ENCODE measurements at regions not wholly inside any gene's neighbourhood (a gene's known extent, or its start where the extent isn't known, plus 50 kb on each side); places are given as distances from the start of the nearest gene placed in this dataset.
"Not testable (repeated sequence)": the region's sequence is repeated elsewhere in the genome, so short reads cannot be mapped to it uniquely, and the experiment has no call there.

DNA sequence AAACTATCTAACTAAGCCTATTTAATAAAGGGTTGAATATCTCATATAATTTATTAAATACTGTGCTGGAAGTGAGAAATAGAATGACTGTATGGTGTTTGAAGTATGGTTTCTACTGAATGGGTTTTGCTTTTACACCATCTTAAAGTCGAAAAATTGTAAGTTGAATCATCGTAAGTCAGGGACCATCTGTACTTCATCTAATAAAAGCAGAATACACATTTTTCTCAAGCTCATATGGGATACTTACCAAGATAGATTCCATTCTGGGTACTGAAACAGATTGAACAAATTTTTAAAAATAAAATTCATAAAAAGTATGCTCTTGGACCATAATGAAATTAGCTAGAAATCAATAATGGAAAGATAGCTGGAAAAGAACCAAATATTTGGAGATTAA lies 285.4 kb downstream of the CXCL12 start:
- DNase-seq (ENCODE audit: low spot score), result no peak

GRCh38 chr10:44096217-44096616 lies 288.7 kb downstream of the CXCL12 start:
- DNase-seq (ENCODE audit: low spot score), result not testable (repeated sequence)

DNA sequence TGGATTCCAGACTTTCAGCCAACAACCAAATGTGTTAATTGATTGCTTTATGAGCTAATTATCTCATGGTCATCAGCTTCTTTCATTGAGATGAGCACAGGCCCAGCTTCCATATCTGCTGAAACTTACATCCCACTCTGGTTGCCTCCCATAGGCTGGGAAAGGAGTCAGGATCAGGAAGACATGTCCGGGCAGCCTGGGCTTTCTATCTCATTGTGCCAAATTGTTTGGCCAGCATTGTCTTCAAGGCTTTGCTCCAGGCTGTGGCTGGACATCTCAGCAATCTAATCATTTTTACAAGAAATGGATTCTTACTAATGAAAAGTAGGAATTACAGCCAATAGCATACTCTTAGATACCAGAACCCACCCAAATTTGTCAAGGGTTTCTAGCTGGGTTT lies 295.2 kb downstream of the CXCL12 start:
- no peak for DNase-seq (ENCODE audit: low spot score)

DNA sequence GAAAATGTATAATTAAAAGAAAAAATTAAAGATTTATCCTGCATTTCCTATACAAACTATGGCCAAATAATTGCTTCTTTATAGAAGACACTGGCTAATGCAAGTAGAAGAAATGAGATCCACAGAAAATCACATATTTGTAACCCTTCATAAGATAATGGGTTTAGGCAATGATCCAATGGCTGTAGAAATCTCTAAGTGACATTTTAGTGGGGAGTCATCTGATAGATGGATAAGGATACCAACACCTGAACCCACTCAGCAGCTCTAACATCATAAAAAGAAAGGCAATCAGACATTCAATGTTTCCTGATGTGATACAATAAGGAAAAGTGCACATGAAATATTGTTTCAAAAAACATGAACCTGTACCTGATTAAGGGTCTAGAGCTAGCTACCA lies 297.5 kb downstream of the CXCL12 start:
- DNase-seq (ENCODE audit: low spot score), result no peak

- DNase-seq (ENCODE audit: low spot score), result no peak
Measured at GRCh38 chr10:44083719-44084400, 301.0 kb downstream of the CXCL12 start.

DNA sequence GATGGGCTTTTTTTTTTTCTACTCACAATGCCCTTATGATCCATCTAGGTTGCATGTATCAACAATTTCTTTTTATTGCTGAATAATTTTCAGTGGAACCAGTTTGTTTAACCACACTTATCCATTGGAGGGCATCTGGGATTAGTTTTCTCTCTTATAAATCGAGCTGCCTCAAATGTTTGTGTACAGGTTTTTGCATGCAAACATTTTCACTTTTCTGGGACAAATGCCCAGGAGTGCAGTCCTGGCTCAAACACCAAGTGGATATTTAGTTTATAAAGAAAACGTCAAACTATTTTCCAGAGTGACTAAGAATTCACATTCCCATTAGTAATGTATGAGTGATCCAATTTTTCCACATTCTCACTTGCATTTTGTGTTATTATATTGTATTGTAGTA lies 313.4 kb downstream of the CXCL12 start:
- DNase-seq (ENCODE audit: low spot score), result no peak

GRCh38 chr10:44070282-44070681 lies 314.6 kb downstream of the CXCL12 start:
- no peak for DNase-seq (ENCODE audit: low spot score)

GRCh38 chr10:44069573-44069972 lies 315.3 kb downstream of the CXCL12 start:
- DNase-seq (ENCODE audit: low spot score), result no peak

DNA sequence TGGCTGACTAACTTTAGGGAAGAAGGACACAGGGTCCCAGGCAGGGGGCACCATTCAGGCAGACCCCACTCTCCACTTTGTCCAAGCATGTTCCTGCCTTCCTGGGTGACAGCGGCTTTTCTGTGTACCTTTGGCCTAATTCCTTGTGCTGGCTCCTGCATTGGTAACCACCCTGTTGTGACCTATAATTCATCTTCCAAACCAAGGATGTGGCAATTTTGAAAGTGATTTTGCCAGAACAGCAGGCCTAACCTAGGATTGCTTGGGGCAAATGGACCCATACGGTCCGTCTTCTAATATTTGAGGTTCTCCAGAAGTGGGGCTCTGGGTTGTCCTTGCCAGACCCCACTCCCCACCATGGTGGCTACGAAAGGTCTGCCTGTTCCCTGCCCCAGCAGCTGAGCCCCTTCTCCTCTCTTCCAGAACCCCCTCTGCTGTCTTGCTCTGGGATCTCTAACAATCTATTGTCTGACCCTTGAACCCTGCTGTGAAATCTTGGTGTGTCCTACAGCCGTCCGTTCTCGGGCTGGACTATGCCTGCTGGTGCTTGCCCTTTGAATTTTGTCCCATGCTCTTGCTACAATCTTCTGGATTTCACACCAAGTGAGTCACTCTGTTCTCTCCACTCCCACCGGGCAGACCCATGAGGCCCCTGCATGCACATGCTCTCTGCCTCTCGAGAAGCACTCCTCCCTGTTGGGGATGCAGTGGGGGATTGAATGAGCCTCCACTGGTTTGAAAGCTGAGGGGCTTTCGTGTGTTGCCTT lies 316.0 kb downstream of the CXCL12 start:
- no peak for DNase-seq (ENCODE audit: low spot score)

DNA sequence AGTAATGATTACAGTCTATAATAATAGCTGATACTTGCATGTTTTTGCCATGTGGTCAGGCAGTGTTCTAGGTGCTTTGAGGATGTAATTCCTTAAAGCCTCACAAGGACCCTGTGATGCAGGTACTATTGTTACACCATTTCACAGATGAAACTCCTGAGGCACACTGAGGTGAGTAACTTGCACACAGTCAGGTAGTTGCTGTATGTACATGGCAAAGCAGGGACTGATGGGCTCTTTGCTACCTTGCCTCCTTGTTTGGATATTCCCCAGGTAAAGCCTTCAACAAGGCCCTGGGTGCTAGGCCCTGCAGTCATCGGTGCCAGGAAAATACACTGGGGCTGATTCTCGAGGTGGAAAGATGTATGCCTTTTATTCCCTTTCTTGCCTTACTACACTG lies 317.5 kb downstream of the CXCL12 start:
- no peak for DNase-seq (ENCODE audit: low spot score)

DNA sequence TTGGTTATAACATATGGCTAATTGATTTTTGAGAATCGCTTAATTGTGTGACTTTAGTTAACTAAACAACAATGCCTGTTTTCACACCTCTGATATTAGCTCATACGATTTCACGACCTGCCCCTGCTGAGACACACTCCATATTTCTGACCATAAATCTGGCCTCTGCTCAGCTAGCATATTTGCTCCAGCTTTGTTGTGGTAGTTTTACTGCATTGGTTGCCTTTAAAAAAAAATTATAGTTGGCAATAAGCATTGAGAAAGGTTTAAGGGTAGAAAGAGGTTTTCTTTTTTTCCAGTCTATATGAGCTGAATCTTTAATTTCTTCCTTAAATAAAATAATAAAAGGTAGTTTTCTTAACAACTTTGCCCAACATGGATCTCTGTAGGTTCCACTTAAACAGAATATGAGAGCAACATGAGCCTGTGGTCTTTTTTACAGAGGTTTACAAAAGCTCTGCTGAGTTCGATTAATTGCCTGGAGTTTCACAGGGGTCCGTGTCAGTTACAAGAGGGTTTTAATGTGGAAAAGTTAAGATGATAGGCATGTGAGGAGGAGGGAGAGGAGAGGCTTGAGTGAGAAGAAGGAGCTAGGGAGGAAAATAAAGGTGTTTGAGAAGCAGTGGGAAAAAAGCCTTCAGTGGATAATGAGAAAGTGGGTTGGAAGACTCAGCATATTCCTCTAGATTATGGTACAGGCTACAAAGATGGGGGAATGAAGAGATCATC lies 318.2 kb downstream of the CXCL12 start:
- DNase-seq (ENCODE audit: low spot score), result no peak

DNA sequence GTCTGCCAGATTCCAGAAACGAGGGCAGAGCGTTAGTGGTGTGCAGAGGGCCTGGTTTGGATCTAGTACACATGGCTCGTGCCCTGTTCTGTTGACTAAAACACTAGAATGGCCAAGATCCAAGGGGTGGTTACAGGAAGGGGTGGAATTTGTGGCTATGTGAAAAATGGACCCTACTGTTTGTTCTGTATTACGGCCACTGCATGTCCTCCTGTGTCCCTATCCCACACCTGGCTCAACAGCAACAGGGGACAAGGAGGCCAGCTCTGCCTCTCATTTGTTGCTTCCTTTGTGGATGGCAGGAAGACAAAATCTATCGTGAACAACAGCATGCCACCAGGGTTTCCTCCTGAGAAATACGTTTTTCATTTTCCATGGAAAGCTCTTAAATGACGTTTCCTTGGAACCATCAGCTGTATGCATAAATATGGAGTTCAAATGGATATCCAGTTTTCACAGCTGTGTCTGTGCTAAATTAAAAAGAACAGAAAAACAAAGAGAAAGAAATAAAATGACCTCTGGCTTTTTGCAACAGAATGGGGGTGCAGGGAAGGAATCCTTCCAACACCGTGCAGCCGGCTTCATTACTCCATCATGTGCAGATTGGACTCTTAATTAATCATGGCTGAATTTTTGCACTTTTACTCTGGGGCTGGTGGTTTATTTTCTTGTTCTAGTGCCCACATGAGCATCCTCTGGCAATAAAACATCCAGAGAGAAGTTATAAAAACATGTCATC lies 318.9 kb downstream of the CXCL12 start:
- no peak for DNase-seq (ENCODE audit: low spot score)

DNA sequence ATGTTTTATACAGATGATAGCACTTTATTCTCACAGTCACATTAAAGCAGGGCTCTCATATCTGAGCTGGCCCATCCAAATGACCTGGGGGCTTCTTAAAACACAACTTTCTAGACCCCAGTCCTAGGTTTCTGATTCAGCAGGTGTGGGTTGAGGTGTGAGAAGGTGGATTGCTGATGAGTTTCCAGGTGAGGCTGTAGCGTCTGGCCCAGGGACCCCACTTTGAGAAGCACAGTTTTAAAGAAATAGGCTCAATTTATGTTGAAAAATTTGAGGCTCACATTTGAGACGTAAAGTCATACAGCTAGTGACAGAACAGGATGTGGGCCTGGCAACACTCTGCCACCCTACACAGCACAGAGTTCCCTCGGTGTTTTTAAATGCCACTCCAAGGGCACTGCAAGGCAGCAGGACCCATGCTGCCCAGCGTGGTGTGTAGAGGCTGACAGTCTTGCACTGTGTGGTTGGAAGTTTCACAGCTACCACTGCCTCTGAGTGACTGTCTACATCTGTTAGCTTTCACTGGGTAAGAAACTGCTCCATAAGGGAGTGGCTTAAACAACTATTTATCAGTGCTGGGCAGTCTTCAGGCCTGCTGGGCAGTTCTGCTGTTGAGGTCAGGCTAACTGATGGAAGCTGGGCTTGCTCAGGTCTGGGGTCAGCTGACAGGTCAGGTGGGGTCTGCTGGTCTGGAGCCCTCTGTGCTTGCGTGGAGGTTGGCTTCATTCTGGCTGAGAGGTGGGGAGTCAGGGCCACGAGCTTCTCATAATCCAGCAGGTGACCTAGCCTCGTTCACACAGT lies 319.7 kb downstream of the CXCL12 start:
- DNase-seq (ENCODE audit: low spot score), result no peak

- no peak for DNase-seq (ENCODE audit: low spot score)
Measured at GRCh38 chr10:44064317-44064716, 320.6 kb downstream of the CXCL12 start.

GRCh38 chr10:44063686-44064085 lies 321.2 kb downstream of the CXCL12 start:
- no peak for DNase-seq (ENCODE audit: low spot score)

- no peak for DNase-seq (ENCODE audit: low spot score)
Measured at GRCh38 chr10:44060719-44061118, 324.2 kb downstream of the CXCL12 start.

GRCh38 chr10:44060221-44060620 lies 324.7 kb downstream of the CXCL12 start:
- DNase-seq (ENCODE audit: low spot score), result no peak

- DNase-seq (ENCODE audit: low spot score), result no peak
Measured at GRCh38 chr10:44058259-44058658, 326.6 kb downstream of the CXCL12 start.

GRCh38 chr10:44056967-44057805 lies 327.7 kb downstream of the CXCL12 start:
- DNase-seq (ENCODE audit: low spot score), result no peak

DNA sequence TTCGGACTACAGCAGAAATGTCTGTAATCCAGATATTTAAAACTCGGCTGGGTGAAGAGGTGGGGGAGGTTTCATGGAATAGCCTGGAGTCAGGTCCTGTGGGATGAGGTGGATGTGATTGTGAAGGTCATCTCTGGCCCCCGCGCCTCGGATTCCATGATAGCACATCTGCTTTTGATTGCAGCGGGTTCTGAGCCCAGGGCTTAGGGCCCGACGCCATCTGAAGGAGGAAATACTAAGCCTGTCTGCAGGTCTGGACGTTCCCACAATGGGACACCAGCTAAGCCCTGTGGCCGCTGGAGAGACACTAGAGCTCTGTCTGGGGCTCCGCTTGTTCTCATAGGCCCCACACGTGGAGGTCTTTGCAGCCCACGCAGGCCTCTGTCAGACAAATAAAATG lies 328.7 kb downstream of the CXCL12 start:
- DNase-seq (ENCODE audit: low spot score), result no peak

GRCh38 chr10:44054046-44054445 lies 330.9 kb downstream of the CXCL12 start:
- no peak for DNase-seq (ENCODE audit: low spot score)
